ENCODE measurements at regions not wholly inside any gene's neighbourhood (a gene's known extent, or its start where the extent isn't known, plus 50 kb on each side); places are given as distances from the start of the nearest gene placed in this dataset.
"Not testable (repeated sequence)": the region's sequence is repeated elsewhere in the genome, so short reads cannot be mapped to it uniquely, and the experiment has no call there.

DNA sequence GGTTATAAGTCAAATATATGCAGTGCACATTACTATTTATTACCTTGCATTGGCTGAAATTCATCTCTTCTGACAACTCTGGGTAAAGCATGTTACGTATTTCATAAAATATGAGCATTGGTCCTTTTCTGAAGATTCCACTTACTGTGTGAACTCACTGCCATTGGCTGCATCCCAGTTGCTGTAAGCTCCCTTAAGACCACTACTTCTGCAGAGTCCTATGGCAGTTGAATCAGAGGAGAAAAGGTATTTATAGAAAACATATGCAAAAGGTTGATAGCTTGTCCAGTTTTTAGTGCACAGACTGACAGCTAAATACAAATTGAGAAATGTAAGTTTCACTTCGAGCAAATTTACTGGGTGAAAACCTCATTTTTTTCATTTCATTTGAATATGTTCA lies 394.6 kb upstream of the ARRDC3 start:
- Mint-ChIP-seq H3K9me3 (ENCODE audit: low read depth) (peaks cover 6% of the 10 kb centered on the region), H3K4me1 (ENCODE audit: low read depth) (no peaks in the 10 kb centered on the region)
- TF ChIP-seq, protein P1, sequence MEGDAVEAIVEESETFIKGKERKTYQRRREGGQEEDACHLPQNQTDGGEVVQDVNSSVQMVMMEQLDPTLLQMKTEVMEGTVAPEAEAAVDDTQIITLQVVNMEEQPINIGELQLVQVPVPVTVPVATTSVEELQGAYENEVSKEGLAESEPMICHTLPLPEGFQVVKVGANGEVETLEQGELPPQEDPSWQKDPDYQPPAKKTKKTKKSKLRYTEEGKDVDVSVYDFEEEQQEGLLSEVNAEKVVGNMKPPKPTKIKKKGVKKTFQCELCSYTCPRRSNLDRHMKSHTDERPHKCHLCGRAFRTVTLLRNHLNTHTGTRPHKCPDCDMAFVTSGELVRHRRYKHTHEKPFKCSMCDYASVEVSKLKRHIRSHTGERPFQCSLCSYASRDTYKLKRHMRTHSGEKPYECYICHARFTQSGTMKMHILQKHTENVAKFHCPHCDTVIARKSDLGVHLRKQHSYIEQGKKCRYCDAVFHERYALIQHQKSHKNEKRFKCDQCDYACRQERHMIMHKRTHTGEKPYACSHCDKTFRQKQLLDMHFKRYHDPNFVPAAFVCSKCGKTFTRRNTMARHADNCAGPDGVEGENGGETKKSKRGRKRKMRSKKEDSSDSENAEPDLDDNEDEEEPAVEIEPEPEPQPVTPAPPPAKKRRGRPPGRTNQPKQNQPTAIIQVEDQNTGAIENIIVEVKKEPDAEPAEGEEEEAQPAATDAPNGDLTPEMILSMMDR (IDR thresholded peaks at IDR 0.05), result no peak

DNA sequence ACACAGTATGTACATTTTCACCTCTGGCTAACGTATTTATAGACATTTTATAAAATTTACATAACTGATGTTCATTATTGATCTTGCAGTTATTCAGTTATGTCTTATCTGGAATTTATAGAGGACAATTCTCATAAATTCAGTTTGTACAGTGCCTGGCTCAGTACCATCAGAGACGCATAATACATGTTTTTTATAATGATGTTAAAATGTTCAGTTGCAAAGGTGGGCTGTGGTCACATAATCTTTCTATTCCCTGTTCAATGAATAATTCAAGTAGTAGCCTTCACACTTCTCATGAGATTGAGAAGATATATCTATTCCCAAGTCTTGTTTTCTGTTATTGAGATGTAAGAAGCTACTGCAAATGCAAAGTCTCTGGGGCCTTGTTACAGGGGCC lies 393.1 kb upstream of the ARRDC3 start:
- Mint-ChIP-seq H3K27ac (ENCODE audit: unreplicated experiment) (no peak overlapping the region), H3K36me3 (ENCODE audit: low read depth) (no peaks in the 10 kb centered on the region), H3K4me1 (ENCODE audit: low read depth) (no peaks in the 10 kb centered on the region), H3K4me3 (ENCODE audit: unreplicated experiment) (no peak overlapping the region), H3K9me3 (ENCODE audit: low read depth) (peaks cover 4% of the 10 kb centered on the region), H3K27me3 (ENCODE audit: low read depth) (no peaks in the 10 kb centered on the region)
- TF ChIP-seq, protein P1 (IDR thresholded peaks at IDR 0.05), result no peak
- DNase-seq (ENCODE audit: low spot score), result no peak

More for the DNA sequence above, 394.6 kb upstream of the ARRDC3 start:
- H3K27ac Mint-ChIP-seq (ENCODE audit: unreplicated experiment), result no peak overlapping the region
- H3K27me3 Mint-ChIP-seq (ENCODE audit: low read depth), result no peaks in the 10 kb centered on the region
- DNase-seq (ENCODE audit: low spot score), result no peak
- H3K4me3 Mint-ChIP-seq (ENCODE audit: unreplicated experiment), result no peak overlapping the region
- no peaks in the 10 kb centered on the region for H3K36me3 Mint-ChIP-seq (ENCODE audit: low read depth)

DNA sequence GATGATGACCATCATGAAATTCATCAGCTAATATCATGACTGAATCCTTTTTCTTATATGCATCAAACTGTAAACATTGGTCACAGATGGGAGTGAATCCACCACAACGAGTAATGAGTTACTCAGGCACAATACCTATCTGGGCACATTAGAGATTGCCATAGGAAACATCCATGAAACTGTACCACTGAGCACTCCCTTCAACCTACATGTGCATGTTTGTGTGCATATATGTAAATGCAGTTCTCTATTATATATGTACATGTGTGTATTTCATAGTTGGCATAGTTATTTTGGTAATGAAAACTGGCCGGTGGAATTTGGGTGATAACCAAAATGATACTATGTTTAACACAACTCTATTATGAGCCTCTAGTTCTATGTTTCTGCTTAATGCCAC lies 387.3 kb upstream of the ARRDC3 start:
- no peaks in the 10 kb centered on the region for H3K36me3 Mint-ChIP-seq (ENCODE audit: low read depth)
- H3K9me3 Mint-ChIP-seq (ENCODE audit: low read depth), result peaks cover 3% of the 10 kb centered on the region
- no peak overlapping the region for H3K4me3 Mint-ChIP-seq (ENCODE audit: unreplicated experiment)
- no peaks in the 10 kb centered on the region for H3K4me1 Mint-ChIP-seq (ENCODE audit: low read depth)
- no peak for DNase-seq (ENCODE audit: low spot score)
- TF ChIP-seq, protein P1 (IDR thresholded peaks at IDR 0.05), result no peak
- no peaks in the 10 kb centered on the region for H3K27me3 Mint-ChIP-seq (ENCODE audit: low read depth)
- H3K27ac Mint-ChIP-seq (ENCODE audit: unreplicated experiment), result no peak overlapping the region

DNA sequence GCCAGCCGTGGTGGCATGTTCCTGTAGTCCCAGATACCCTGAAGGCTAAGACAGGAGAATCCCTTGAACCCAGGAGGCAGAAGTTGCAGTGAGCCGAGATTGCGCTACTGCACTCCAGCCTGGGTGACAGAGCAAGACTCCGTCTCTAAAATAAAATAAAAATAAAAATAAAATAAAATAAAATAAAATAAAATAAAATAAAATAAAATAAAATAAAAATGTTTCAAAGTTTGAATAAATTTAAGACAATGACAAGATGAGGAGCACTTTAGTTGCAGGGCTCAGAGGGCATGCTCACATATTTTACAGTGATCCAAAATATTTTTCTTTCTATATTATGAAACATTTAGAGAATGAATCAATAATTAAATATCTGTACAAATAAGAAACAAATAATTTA lies 374.3 kb upstream of the ARRDC3 start:
- H3K4me1 Mint-ChIP-seq (ENCODE audit: low read depth); H3K36me3 Mint-ChIP-seq (ENCODE audit: low read depth); H3K27me3 Mint-ChIP-seq (ENCODE audit: low read depth); H3K27ac Mint-ChIP-seq (ENCODE audit: unreplicated experiment); DNase-seq (ENCODE audit: low spot score); H3K4me3 Mint-ChIP-seq (ENCODE audit: unreplicated experiment): not testable (repeated sequence)
- peaks cover 13% of the 10 kb centered on the region for H3K9me3 Mint-ChIP-seq (ENCODE audit: low read depth)

DNA sequence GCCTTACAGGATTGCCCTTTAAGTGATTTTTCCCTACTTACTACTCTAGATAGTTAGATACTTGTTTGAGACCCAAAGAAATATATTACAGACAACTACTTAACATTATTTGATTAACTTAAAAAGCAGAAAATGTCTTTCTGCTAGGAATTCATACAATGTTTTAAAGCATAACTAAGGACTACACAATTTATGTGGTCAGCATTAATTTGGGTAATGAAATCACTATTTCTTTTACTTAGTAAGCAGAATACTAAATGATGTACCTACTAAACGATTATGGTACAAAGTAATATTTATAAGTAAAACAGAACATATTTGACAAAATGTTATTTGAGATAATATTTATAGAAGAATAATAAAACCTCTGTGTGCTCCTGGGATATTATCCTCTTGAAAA lies 371.9 kb upstream of the ARRDC3 start:
- DNase-seq (ENCODE audit: low spot score), result no peak
- Mint-ChIP-seq H3K27ac (ENCODE audit: unreplicated experiment) (no peak overlapping the region), H3K4me3 (ENCODE audit: unreplicated experiment) (no peak overlapping the region), H3K27me3 (ENCODE audit: low read depth) (no peaks in the 10 kb centered on the region), H3K36me3 (ENCODE audit: low read depth) (no peaks in the 10 kb centered on the region), H3K4me1 (ENCODE audit: low read depth) (no peaks in the 10 kb centered on the region), H3K9me3 (ENCODE audit: low read depth) (peaks cover 12% of the 10 kb centered on the region)
- TF ChIP-seq, protein P1 (IDR thresholded peaks at IDR 0.05), result no peak

DNA sequence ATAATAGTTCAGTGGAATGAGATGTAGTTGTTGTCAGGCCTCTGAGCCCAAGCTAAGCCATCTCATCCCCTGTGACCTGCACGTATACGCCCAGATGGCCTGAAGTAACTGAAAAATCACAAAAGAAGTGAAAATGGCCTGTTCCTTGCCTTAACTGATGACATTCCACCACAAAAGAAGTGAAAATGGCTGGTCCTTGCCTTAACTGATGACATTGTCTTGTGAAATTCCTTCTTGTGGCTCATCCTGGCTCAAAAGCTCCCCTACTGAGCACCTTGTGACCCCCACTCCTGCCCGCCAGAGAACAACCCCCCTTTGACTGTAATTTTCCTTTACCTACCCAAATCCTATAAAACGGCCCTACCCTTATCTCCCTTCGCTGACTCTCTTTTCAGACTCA lies 361.4 kb upstream of the ARRDC3 start:
- not testable (repeated sequence) for H3K36me3 Mint-ChIP-seq (ENCODE audit: low read depth); H3K27me3 Mint-ChIP-seq (ENCODE audit: low read depth); DNase-seq (ENCODE audit: low spot score); H3K27ac Mint-ChIP-seq (ENCODE audit: unreplicated experiment); H3K4me1 Mint-ChIP-seq (ENCODE audit: low read depth); H3K4me3 Mint-ChIP-seq (ENCODE audit: unreplicated experiment)
- peaks cover 14% of the 10 kb centered on the region for H3K9me3 Mint-ChIP-seq (ENCODE audit: low read depth)
